ENCODE measurements at regions not wholly inside any gene's neighbourhood (a gene's known extent, or its start where the extent isn't known, plus 50 kb on each side); places are given as distances from the start of the nearest gene placed in this dataset.

DNA sequence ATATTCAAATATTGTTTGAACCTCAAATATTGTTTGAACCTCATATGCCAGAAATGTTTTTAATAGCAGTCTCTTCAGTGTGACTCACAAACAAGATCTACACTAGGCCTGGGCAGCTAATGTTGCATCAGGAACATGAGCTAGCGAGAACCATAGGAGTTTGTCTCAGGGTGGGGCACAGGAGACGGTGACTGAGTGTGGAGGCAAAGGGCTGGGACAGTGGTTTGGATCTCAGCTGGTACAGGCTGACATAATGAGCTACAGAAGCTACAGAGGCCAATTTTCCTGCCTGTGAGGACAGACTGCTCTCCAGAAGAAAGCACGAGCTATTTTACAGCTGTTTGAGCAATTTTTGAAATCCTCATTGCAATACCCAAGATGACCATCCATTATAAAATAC lies 224.7 kb downstream of the CENPC start:
- TF ChIP-seq POLR2AphosphoS5 (IDR thresholded peaks at IDR 0.05; ENCODE audit: low read depth) (no peak), GABPA (IDR thresholded peaks at IDR 0.05; ENCODE audit: low read depth) (no peak)
- TF ChIP-seq, protein P1, sequence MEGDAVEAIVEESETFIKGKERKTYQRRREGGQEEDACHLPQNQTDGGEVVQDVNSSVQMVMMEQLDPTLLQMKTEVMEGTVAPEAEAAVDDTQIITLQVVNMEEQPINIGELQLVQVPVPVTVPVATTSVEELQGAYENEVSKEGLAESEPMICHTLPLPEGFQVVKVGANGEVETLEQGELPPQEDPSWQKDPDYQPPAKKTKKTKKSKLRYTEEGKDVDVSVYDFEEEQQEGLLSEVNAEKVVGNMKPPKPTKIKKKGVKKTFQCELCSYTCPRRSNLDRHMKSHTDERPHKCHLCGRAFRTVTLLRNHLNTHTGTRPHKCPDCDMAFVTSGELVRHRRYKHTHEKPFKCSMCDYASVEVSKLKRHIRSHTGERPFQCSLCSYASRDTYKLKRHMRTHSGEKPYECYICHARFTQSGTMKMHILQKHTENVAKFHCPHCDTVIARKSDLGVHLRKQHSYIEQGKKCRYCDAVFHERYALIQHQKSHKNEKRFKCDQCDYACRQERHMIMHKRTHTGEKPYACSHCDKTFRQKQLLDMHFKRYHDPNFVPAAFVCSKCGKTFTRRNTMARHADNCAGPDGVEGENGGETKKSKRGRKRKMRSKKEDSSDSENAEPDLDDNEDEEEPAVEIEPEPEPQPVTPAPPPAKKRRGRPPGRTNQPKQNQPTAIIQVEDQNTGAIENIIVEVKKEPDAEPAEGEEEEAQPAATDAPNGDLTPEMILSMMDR (IDR thresholded peaks at IDR 0.05; ENCODE audit: insufficient read depth, low read length): no peak

Data from HL-60 (cell line).